ENCODE measurements at regions not wholly inside any gene's neighbourhood (a gene's known extent, or its start where the extent isn't known, plus 50 kb on each side); places are given as distances from the start of the nearest gene placed in this dataset.
"Not testable (repeated sequence)": the region's sequence is repeated elsewhere in the genome, so short reads cannot be mapped to it uniquely, and the experiment has no call there.

DNA sequence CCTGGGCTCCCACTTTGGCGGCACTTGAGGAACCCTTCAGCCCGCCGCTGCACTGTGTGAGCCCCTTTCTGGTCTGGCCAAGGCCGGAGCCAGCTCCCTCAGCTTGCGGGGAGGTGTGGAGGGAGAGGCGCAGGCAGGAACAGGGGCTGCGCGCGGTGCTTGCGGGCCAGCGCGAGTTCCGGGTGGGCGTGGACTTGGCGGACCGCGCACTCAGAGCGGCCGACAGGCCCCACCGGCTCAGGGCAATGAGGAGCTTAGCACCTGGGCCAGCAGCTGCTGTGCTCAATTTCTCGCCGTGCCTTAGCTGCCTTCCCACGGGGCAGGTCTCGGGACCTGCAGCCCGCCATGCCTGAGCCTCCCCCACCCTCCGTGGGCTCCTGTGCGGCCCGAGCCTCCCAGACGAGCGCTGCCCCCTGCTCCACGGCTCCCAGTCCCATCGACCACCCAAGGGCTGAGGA lies 324.8 kb downstream of the RAD51AP2 start:
- TF ChIP-seq POLR2A, POLR2AphosphoS5 (IDR thresholded peaks at IDR 0.05; ENCODE audit: low read depth, low read length): not testable (repeated sequence)
